HL-60 (cell line): ENCODE measurements at regions not wholly inside any gene's neighbourhood (a gene's known extent, or its start where the extent isn't known, plus 50 kb on each side); places are given as distances from the start of the nearest gene placed in this dataset.

Source experiments
- GABPA ChIP-seq: IDR thresholded peaks from 2 replicates; pipeline ENCODE4 v1.6.1; 2012; ENCODE audit warnings: low read depth
- POLR2AphosphoS5 ChIP-seq: IDR thresholded peaks from 2 replicates; pipeline ENCODE4 v1.6.1; 2012; ENCODE audit warnings: low read depth
- TF ChIP-seq, protein P1 (sequence below): IDR thresholded peaks from one replicate; pipeline ENCODE4 v1.5.1; 2011; ENCODE audit warnings: low read length, control low read depth, inconsistent platforms; ENCODE audit not compliant: insufficient read depth

DNA sequence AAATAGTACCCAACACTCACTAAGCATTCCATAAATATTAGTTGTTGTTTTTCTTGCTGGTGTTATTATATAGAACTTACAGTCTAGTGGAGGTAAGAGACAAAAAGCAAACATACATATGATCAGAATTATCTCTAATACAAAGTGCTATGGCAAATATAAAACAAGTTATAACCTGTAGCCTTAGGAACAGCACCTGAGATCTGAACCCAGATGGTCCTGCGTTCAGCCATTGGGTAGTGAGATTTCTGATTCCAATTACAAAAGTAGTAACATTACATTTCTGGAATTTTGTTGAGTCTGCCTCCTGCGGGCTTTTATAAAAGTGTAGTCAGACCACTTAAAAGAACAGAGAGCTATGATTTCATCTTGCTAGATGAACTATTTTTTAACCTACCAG lies 242.9 kb upstream of the ZNF462 start:
- TF ChIP-seq, protein P1, sequence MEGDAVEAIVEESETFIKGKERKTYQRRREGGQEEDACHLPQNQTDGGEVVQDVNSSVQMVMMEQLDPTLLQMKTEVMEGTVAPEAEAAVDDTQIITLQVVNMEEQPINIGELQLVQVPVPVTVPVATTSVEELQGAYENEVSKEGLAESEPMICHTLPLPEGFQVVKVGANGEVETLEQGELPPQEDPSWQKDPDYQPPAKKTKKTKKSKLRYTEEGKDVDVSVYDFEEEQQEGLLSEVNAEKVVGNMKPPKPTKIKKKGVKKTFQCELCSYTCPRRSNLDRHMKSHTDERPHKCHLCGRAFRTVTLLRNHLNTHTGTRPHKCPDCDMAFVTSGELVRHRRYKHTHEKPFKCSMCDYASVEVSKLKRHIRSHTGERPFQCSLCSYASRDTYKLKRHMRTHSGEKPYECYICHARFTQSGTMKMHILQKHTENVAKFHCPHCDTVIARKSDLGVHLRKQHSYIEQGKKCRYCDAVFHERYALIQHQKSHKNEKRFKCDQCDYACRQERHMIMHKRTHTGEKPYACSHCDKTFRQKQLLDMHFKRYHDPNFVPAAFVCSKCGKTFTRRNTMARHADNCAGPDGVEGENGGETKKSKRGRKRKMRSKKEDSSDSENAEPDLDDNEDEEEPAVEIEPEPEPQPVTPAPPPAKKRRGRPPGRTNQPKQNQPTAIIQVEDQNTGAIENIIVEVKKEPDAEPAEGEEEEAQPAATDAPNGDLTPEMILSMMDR = no peak
- TF ChIP-seq GABPA = no peak
- TF ChIP-seq POLR2AphosphoS5 = no peak
